ENCODE measurements at regions not wholly inside any gene's neighbourhood (a gene's known extent, or its start where the extent isn't known, plus 50 kb on each side); places are given as distances from the start of the nearest gene placed in this dataset.

- TF ChIP-seq POLR2AphosphoS5 (IDR thresholded peaks at IDR 0.05; ENCODE audit: low read depth, low read length): no peak
- TF ChIP-seq SIN3A (IDR thresholded peaks at IDR 0.05; ENCODE audit: borderline replicate concordance, insufficient read depth, low read length): no peak
Observed at GRCh38 chr15:95608371-95608770, 722.1 kb upstream of the NR2F2 start.

Data from PFSK-1 (cell line).